GM12874 (cell line): ENCODE measurements at regions not wholly inside any gene's neighbourhood (a gene's known extent, or its start where the extent isn't known, plus 50 kb on each side); places are given as distances from the start of the nearest gene placed in this dataset.

ENCODE experiments used
- CTCF ChIP-seq: IDR thresholded peaks from 2 replicates; pipeline ENCODE4 v1.5.1; 2011; ENCODE audit warnings: low read depth, mild to moderate bottlenecking, control low read depth, low read length, moderate library complexity; ENCODE audit not compliant: insufficient read depth

DNA sequence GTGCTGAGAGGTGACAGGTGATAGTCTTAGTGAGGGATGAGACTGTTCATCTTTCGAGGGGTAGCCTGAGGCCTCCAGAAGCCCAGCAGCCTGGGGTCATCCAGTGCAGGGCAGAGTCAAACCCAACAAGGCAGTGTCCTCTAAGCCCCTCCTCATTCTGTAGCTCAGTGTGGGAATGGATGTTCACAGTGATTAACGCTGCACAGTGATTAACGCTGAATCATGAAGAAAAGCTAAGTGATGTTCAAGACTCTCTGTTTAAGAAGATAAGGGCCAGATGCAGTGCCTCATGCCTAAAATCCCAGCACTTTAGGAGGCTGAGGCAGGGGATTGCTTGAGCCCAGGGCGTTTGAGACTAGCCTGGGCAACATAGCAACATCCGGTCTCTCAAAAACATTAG lies 56.3 kb upstream of the LAPTM4A start:
- no peak for TF ChIP-seq CTCF

GRCh38 chr2:20107352-20107751 lies 55.9 kb upstream of the LAPTM4A start:
- TF ChIP-seq CTCF = no peak

GRCh38 chr2:20106746-20107145 lies 55.3 kb upstream of the LAPTM4A start:
- TF ChIP-seq CTCF = no peak

DNA sequence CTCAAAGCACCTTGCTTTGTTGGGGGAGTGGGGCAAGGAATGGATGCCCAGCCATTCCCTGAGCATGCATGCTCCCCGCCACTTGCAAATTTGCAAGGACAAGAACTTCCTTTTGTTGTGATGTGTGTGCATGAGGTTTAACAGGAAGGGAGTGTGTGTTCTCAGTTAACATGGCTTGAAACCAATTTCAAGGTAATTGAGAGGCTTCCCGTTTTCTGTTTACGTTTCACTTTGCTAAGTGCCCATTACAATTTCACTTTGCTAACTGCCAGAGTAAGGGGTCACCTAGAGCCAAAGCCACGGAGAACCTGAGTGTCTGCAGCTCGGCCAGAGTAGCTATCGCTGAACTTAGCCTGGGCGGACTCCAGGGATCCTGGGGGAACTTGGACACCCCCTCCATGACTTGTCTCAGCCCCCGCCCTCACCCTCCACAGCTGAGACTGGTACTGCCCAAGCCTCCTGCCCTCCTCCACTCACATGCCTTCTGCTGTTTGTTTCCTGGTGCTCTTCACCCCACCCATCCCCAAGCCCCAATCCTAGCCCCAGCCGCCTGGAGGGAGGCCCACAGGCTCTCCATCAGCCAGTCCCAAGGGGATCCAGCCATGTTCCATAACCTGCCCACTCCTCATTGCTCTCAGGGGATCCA lies 53.6 kb upstream of the LAPTM4A start:
- no peak for TF ChIP-seq CTCF

GRCh38 chr2:20103530-20103929 lies 52.1 kb upstream of the LAPTM4A start:
- TF ChIP-seq CTCF = no peak
